Ovary (tissue), 7 donors: ENCODE measurements at regions not wholly inside any gene's neighbourhood (a gene's known extent, or its start where the extent isn't known, plus 50 kb on each side); places are given as distances from the start of the nearest gene placed in this dataset.

Experiments
- DNase-seq, 5 donors: peaks; one replicate each; pipeline ENCODE4 v3.0.0-alpha.2; 2019 to 2020
- H3K27ac ChIP-seq, 2 donors: fragments of 200-600 bp; one replicate each; pipeline versions ENCODE4 v1.5.1 to v1.8.0; 2019 to 2022
- H3K27me3 ChIP-seq: fragments of 200-600 bp; one replicate; pipeline ENCODE4 v1.8.0; 2022
- H3K36me3 ChIP-seq: fragments of 200-600 bp; sonication (generic); one replicate; pipeline ENCODE4 v1.5.1; 2019
- H3K4me1 ChIP-seq: one replicate; pipeline ENCODE4 v1.8.1; 2013; ENCODE audit warnings: mild to moderate bottlenecking, moderate library complexity; ENCODE audit not compliant: insufficient read depth
- H3K4me3 ChIP-seq: fragments of 200-600 bp; sonication (generic); one replicate; pipeline ENCODE4 v1.5.1; 2017
- H3K9me3 ChIP-seq, 2 donors: fragments of 200-600 bp in 1 of 2; sonication (generic) in 1 of 2; one replicate each; pipeline versions ENCODE4 v1.5.1 to v1.8.1; 2013 to 2019; ENCODE audit warnings: mild to moderate bottlenecking in 1 of 2, moderate library complexity in 1 of 2
- EP300 ChIP-seq: sonication (generic); formaldehyde crosslinking; IDR thresholded peaks from one replicate; pipeline ENCODE4 v1.6.1; 2017; ENCODE audit warnings: antibody characterized with exemption
- POLR2A ChIP-seq: fragments of 450-650 bp; IDR thresholded peaks from one replicate; pipeline ENCODE4 v1.6.1; 2017; ENCODE audit warnings: antibody characterized with exemption, mild to moderate bottlenecking, moderate library complexity
- WGBS, 3 donors: extraction: QIAGEN DNeasy Blood & Tissue Kit in 1 of 3; methylation state at CpG; one replicate each; pipeline versions ENCODE4 v1.1.5 to v1.1.7; 2013 to 2017; 5-methylcytosine and 5-hydroxymethylcytosine counted together
- intact Hi-C, 4 donors: fragments of 100-400 bp; cut with DNase I; formaldehyde crosslinking; loops; one replicate each; pipeline versions ENCODE4 v1.11.0 to v1.15.1; 2022 to 2023
- TF ChIP-seq, protein P1 (sequence below), 3 donors: fragments of 450-650 bp in 2 of 3; fragments of 200-600 bp in 1 of 3; IDR thresholded peaks; one replicate each; pipeline versions ENCODE4 v1.5.1 to v1.8.0; 2016 to 2022; ENCODE audit warnings: antibody characterized with exemption in 3 of 3, mild to moderate bottlenecking in 1 of 3
- donor health status: DM: no; HTN: no; CAD: no; lungs with moderate emphysema.
- donor health status: DM: no; HTN: no; CAD: no.
- donor health status: Bipolar disorder and iron deficiency.
- donor health status: DM: no; HTN: no; CAD: no.
- donor health status: DM: yes; HTN: yes; CAD: no.

DNA sequence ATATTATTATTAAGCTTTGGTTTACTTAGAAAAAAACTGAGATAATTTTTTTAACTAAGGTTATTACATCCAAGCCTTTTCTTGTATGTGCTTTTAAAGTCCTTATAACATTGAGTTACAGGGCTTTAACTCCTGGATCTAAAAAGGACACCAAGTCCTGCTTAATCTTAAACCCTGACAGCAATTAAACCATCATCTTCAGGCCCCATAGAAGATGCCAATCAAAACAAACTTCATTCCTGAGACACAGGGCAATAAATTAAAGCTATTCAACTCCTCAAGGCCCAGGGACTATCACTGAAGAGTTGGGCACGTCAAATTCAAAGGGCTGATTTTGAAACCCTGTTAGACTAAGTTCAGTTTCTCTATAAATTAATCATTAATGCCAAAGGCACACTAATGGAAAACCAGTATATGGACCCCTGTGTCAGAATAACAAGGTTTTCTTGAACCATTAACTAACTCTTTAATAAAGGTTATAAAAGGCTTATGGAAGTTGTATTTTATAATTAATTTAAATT, 1152.6 kb downstream of the NSUN3 start:
- TF ChIP-seq, protein P1, sequence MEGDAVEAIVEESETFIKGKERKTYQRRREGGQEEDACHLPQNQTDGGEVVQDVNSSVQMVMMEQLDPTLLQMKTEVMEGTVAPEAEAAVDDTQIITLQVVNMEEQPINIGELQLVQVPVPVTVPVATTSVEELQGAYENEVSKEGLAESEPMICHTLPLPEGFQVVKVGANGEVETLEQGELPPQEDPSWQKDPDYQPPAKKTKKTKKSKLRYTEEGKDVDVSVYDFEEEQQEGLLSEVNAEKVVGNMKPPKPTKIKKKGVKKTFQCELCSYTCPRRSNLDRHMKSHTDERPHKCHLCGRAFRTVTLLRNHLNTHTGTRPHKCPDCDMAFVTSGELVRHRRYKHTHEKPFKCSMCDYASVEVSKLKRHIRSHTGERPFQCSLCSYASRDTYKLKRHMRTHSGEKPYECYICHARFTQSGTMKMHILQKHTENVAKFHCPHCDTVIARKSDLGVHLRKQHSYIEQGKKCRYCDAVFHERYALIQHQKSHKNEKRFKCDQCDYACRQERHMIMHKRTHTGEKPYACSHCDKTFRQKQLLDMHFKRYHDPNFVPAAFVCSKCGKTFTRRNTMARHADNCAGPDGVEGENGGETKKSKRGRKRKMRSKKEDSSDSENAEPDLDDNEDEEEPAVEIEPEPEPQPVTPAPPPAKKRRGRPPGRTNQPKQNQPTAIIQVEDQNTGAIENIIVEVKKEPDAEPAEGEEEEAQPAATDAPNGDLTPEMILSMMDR (IDR thresholded peaks at IDR 0.05) = no peak
- TF ChIP-seq POLR2A = no peak
- TF ChIP-seq EP300 = no peak
- 83 to 86% (median 84%) methylated on average over 1 of the region's 1 CpG for WGBS, 3 donors
- Histone ChIP-seq H3K27me3 (no peaks in the 10 kb centered on the region), H3K4me1 (no peaks in the 10 kb centered on the region), H3K36me3 (no peaks in the 10 kb centered on the region), H3K9me3 (no peaks in the 10 kb centered on the region), H3K4me3 (no peak overlapping the region), H3K27ac (no peak overlapping the region)
- intact Hi-C loops = no loop called here
- no peak for DNase-seq

DNA sequence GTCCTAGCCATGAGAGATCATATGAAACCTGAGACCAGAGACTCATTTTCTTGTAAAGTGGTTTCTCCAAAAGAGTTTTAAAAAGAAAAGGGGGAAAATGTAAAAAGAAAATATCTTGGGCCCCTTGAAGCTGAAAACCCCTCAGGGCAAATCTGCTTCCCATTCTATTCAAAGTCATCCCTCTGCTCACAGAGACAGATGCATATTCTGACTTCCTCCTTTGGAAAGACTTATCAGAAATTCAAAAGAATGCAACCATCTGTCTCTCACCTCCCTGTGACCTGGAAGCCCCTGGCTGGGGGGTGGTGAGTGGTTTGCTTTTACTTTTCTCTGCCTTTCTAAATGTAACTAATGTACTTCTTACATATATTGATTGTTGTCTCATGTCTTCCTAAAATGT, 1154.8 kb downstream of the NSUN3 start:
- intact Hi-C loops = no loop called here
- TF ChIP-seq POLR2A (no peak), EP300 (no peak)
- TF ChIP-seq, protein P1 (IDR thresholded peaks at IDR 0.05) = no peak
- H3K36me3 ChIP-seq = no peaks in the 10 kb centered on the region
- no peaks in the 10 kb centered on the region for H3K27me3 ChIP-seq
- H3K27ac ChIP-seq = no peak overlapping the region
- no peaks in the 10 kb centered on the region for H3K4me1 ChIP-seq
- DNase-seq = no peak
- H3K9me3 ChIP-seq = no peaks in the 10 kb centered on the region
- H3K4me3 ChIP-seq = no peak overlapping the region

DNA sequence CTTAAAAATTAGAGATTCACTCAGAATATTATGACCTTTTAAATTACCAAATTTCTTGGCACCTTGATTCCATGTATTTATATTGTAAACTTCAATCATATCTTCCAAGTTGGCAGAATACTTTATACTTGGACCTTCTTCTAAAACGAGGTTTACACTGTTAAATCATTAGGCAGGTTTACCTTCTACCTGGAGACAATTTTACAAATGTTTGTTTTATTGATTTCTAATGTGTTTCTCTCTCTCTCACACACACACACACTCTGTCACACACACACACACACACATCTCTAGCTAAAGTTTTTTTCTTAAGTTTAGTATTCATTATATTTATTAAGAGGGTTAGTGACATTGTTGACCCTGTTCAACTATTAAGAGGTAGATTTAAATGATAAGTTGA, 1155.6 kb downstream of the NSUN3 start:
- H3K4me3 ChIP-seq = no peak overlapping the region
- TF ChIP-seq, protein P1 (IDR thresholded peaks at IDR 0.05) = no peak
- TF ChIP-seq EP300 = no peak
- no peak for TF ChIP-seq POLR2A
- WGBS, 3 donors = 64 to 77% (median 67%) methylated on average over 1 of the region's 1 CpG
- H3K9me3 ChIP-seq = no peaks in the 10 kb centered on the region
- no peak overlapping the region for H3K27ac ChIP-seq
- H3K4me1 ChIP-seq = no peaks in the 10 kb centered on the region
- H3K36me3 ChIP-seq = no peaks in the 10 kb centered on the region
- H3K27me3 ChIP-seq = no peaks in the 10 kb centered on the region
- no peak for DNase-seq
- intact Hi-C loops = no loop called here

GRCh38 chr3:95226437-95226836, 1163.6 kb downstream of the NSUN3 start:
- intact Hi-C loops = no loop called here
- Histone ChIP-seq H3K4me1 (no peaks in the 10 kb centered on the region), H3K36me3 (no peaks in the 10 kb centered on the region), H3K27me3 (peaks cover 4% of the 10 kb centered on the region), H3K9me3 (no peaks in the 10 kb centered on the region), H3K4me3 (no peak overlapping the region), H3K27ac (no peak overlapping the region)
- WGBS, 3 donors = 88 to 91% (median 88%) methylated on average over 5 of the region's 5 CpGs
- TF ChIP-seq, protein P1 (IDR thresholded peaks at IDR 0.05) = no peak
- DNase-seq = no peak

DNA sequence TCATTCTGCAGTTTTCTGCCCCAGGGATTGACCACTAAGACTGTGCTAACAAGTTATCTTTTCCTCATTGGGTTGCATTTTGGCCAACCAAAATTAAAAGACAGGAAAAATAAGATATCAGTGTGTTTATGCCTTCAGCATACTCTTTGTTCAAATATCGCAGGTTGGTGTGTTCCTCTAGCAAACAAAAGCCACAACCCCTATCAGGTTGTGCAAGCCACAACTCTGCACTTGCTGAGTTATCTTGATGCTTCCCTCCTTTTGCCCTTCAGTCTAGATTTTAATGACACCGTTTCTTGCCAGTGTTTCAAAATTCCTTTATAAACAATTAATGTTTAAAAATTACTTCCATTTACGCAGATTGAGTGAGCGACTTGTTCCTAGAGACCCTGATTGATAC, 1164.2 kb downstream of the NSUN3 start:
- DNase-seq = no peak
- intact Hi-C loops = no loop called here
- no peak for TF ChIP-seq POLR2A
- no peak for TF ChIP-seq EP300
- TF ChIP-seq, protein P1 (IDR thresholded peaks at IDR 0.05) = no peak
- Histone ChIP-seq H3K9me3 (no peaks in the 10 kb centered on the region), H3K27ac (no peak overlapping the region), H3K27me3 (peaks cover 4% of the 10 kb centered on the region), H3K4me1 (no peaks in the 10 kb centered on the region), H3K36me3 (no peaks in the 10 kb centered on the region), H3K4me3 (no peak overlapping the region)
- WGBS, 3 donors = 47 to 82% (median 53%) methylated on average over 4 of the region's 4 CpGs
